HFFc6 (cell line): ENCODE measurements at regions not wholly inside any gene's neighbourhood (a gene's known extent, or its start where the extent isn't known, plus 50 kb on each side); places are given as distances from the start of the nearest gene placed in this dataset.

ENCODE experiments used
- DNase-seq: peaks from one replicate; pipeline ENCODE4 v3.0.0-alpha.2; 2018
- H3K27ac Mint-ChIP-seq: 2 replicates; pipeline ENCODE4 v1.8.0; 2020; ENCODE audit warnings: mild to moderate bottlenecking, mixed read lengths
- H3K27me3 Mint-ChIP-seq: 2 replicates; pipeline ENCODE4 v1.8.0; 2021; ENCODE audit warnings: mild to moderate bottlenecking, moderate library complexity, mixed read lengths; ENCODE audit not compliant: insufficient read depth
- H3K36me3 Mint-ChIP-seq: 2 replicates; pipeline ENCODE4 v1.8.0; 2021; ENCODE audit warnings: low read depth, mixed read lengths
- H3K4me1 Mint-ChIP-seq: 2 replicates; pipeline ENCODE4 v1.8.0; 2020; ENCODE audit warnings: low read depth, mixed read lengths
- H3K4me3 Mint-ChIP-seq: 2 replicates; pipeline ENCODE4 v1.8.0; 2020; ENCODE audit warnings: mild to moderate bottlenecking, moderate library complexity, mixed read lengths
- H3K9me3 Mint-ChIP-seq: 2 replicates; pipeline ENCODE4 v1.8.0; 2020; ENCODE audit warnings: mild to moderate bottlenecking, mixed read lengths
- CTCF ChIP-seq: fragments of 200-600 bp; sonication (generic); IDR thresholded peaks from 2 replicates; pipeline ENCODE4 v1.5.0; 2021; ENCODE audit warnings: antibody characterized with exemption, mild to moderate bottlenecking

- Mint-ChIP-seq H3K9me3 (peaks cover 12% of the 10 kb centered on the region), H3K4me3 (peak overlapping the region; percentile 12; the same call in 1 of the 2 replicates), H3K27ac (no peak overlapping the region), H3K27me3 (no peaks in the 10 kb centered on the region; the same call in 1 of the 2 replicates), H3K36me3 (peaks cover 25% of the 10 kb centered on the region), H3K4me1 (peaks cover 95% of the 10 kb centered on the region)
- TF ChIP-seq CTCF, result no peak
- no peak for DNase-seq
Observed at GRCh38 chr4:119731146-119731742, 102.6 kb upstream of the PDE5A start.

GRCh38 chr4:119730671-119730950, 102.0 kb upstream of the PDE5A start:
- Mint-ChIP-seq H3K4me1 (peaks cover 95% of the 10 kb centered on the region), H3K36me3 (peaks cover 25% of the 10 kb centered on the region), H3K4me3 (peak overlapping the region; percentile 39), H3K27me3 (no peaks in the 10 kb centered on the region; the same call in 1 of the 2 replicates), H3K9me3 (peaks cover 12% of the 10 kb centered on the region), H3K27ac (peak overlapping the region; percentile 64)
- no peak for DNase-seq
- no peak for TF ChIP-seq CTCF

- Mint-ChIP-seq H3K27me3 (no peaks in the 10 kb centered on the region; the same call in 1 of the 2 replicates), H3K4me1 (peaks cover 91% of the 10 kb centered on the region), H3K9me3 (peaks cover 12% of the 10 kb centered on the region), H3K36me3 (peaks cover 25% of the 10 kb centered on the region), H3K4me3 (peak overlapping the region; percentile 39), H3K27ac (peak overlapping the region; percentile 64)
- peak; percentile 89 for DNase-seq
- no peak for TF ChIP-seq CTCF
Observed at GRCh38 chr4:119729835-119730670, 101.4 kb upstream of the PDE5A start.

- no peak for TF ChIP-seq CTCF
- DNase-seq, result no peak
- H3K4me1 Mint-ChIP-seq, result peaks cover 80% of the 10 kb centered on the region
- H3K4me3 Mint-ChIP-seq, result no peak overlapping the region
- peaks cover 24% of the 10 kb centered on the region for H3K36me3 Mint-ChIP-seq
- peaks cover 12% of the 10 kb centered on the region for H3K9me3 Mint-ChIP-seq
- no peaks in the 10 kb centered on the region; the same call in 1 of the 2 replicates for H3K27me3 Mint-ChIP-seq
- peak overlapping the region; percentile 16; the same call in 1 of the 2 replicates for H3K27ac Mint-ChIP-seq
Observed at GRCh38 chr4:119728692-119729593, 100.3 kb upstream of the PDE5A start.

GRCh38 chr4:119728185-119728584, 99.6 kb upstream of the PDE5A start:
- no peak for TF ChIP-seq CTCF
- Mint-ChIP-seq H3K36me3 (peaks cover 16% of the 10 kb centered on the region), H3K9me3 (peaks cover 12% of the 10 kb centered on the region), H3K27me3 (no peaks in the 10 kb centered on the region; the same call in 1 of the 2 replicates), H3K27ac (no peak overlapping the region), H3K4me1 (peaks cover 73% of the 10 kb centered on the region), H3K4me3 (no peak overlapping the region)
- no peak for DNase-seq
